Chondrocyte (in vitro differentiated cells): ENCODE measurements at regions not wholly inside any gene's neighbourhood (a gene's known extent, or its start where the extent isn't known, plus 50 kb on each side); places are given as distances from the start of the nearest gene placed in this dataset.

Source experiments
- DNase-seq: peaks from one replicate; pipeline ENCODE4 v3.0.0; 2021; ENCODE audit warnings: mixed read lengths, low spot score
- H3K27ac Mint-ChIP-seq: one replicate; pipeline ENCODE4 v1.8.0; 2021; ENCODE audit warnings: mild to moderate bottlenecking, moderate library complexity, mixed read lengths; ENCODE audit not compliant: unreplicated experiment
- H3K27me3 Mint-ChIP-seq: 2 replicates; pipeline ENCODE4 v1.8.0; 2021; ENCODE audit warnings: low read depth, mixed read lengths
- H3K36me3 Mint-ChIP-seq: 2 replicates; pipeline ENCODE4 v1.8.0; 2021; ENCODE audit warnings: low read depth, mixed read lengths
- H3K4me1 Mint-ChIP-seq: 2 replicates; pipeline ENCODE4 v1.8.0; 2021; ENCODE audit warnings: low read depth, mild to moderate bottlenecking, mixed read lengths
- H3K4me3 Mint-ChIP-seq: one replicate; pipeline ENCODE4 v1.8.0; 2021; ENCODE audit warnings: mild to moderate bottlenecking, moderate library complexity, mixed read lengths; ENCODE audit not compliant: unreplicated experiment
- H3K9me3 Mint-ChIP-seq: 2 replicates; pipeline ENCODE4 v1.8.0; 2021; ENCODE audit warnings: low read depth, mixed read lengths
- TF ChIP-seq, protein P1 (sequence below): fragments of 200-600 bp; sonication (generic); IDR thresholded peaks from 2 replicates; pipeline ENCODE4 v1.5.0; 2021; ENCODE audit warnings: antibody characterized with exemption, mild to moderate bottlenecking, moderate library complexity

DNA sequence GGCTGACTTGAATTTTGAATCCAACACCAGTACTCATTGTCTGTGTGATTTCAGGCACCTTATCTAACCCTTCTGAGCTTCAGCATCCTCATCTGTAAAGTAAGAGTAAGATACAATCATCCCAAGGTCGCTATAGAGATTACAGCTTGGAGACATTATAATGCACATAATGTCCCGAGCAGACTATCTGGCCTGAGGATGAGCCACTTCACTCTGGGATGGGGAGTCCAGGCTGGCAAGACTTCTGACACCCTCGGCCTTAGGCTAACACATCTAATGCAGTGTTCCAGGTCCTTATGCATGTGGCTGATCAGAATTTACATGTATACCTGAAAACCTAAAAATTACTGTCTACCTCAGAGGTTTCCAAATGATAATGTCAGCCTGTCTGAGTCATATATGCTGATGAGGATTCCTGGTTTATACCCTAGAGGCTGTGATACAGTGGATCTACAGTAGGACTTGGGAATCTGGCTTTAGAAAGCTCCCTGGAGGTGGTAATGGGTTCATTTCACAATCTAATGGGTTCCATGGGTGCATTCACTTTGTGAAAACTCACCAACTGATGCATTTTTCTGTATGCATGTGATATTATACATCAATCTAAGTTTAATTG lies 229.0 kb upstream of the SLCO3A1 start:
- Mint-ChIP-seq H3K27me3 (peaks cover 10% of the 10 kb centered on the region), H3K4me1 (no peaks in the 10 kb centered on the region), H3K4me3 (no peak overlapping the region), H3K27ac (no peak overlapping the region), H3K36me3 (no peaks in the 10 kb centered on the region), H3K9me3 (peaks cover 3% of the 10 kb centered on the region)
- DNase-seq, result no peak
- TF ChIP-seq, protein P1, sequence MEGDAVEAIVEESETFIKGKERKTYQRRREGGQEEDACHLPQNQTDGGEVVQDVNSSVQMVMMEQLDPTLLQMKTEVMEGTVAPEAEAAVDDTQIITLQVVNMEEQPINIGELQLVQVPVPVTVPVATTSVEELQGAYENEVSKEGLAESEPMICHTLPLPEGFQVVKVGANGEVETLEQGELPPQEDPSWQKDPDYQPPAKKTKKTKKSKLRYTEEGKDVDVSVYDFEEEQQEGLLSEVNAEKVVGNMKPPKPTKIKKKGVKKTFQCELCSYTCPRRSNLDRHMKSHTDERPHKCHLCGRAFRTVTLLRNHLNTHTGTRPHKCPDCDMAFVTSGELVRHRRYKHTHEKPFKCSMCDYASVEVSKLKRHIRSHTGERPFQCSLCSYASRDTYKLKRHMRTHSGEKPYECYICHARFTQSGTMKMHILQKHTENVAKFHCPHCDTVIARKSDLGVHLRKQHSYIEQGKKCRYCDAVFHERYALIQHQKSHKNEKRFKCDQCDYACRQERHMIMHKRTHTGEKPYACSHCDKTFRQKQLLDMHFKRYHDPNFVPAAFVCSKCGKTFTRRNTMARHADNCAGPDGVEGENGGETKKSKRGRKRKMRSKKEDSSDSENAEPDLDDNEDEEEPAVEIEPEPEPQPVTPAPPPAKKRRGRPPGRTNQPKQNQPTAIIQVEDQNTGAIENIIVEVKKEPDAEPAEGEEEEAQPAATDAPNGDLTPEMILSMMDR, result no peak

DNA sequence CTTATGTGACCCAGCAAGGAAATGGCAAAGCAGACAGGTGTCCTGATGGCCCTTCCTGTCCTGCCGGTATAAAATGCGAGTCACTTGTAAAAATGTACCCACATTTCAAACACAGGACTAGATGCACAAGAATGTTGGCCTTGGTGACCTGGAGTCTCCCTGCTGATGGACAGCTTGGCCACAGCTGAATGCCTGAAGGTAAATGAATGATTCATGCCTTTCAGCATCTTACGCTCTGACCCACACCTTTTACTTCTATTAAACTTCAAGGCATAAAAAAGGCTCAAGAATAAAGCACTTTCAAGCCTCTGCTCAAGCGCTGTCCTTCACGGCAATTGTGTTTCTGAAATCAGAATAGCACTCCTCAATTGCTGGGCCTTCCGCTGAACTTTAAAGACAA lies 228.0 kb upstream of the SLCO3A1 start:
- no peak for DNase-seq
- Mint-ChIP-seq H3K9me3 (peaks cover 3% of the 10 kb centered on the region), H3K27me3 (peaks cover 8% of the 10 kb centered on the region), H3K4me3 (no peak overlapping the region), H3K4me1 (no peaks in the 10 kb centered on the region), H3K36me3 (no peaks in the 10 kb centered on the region), H3K27ac (no peak overlapping the region)
- TF ChIP-seq, protein P1, result no peak

DNA sequence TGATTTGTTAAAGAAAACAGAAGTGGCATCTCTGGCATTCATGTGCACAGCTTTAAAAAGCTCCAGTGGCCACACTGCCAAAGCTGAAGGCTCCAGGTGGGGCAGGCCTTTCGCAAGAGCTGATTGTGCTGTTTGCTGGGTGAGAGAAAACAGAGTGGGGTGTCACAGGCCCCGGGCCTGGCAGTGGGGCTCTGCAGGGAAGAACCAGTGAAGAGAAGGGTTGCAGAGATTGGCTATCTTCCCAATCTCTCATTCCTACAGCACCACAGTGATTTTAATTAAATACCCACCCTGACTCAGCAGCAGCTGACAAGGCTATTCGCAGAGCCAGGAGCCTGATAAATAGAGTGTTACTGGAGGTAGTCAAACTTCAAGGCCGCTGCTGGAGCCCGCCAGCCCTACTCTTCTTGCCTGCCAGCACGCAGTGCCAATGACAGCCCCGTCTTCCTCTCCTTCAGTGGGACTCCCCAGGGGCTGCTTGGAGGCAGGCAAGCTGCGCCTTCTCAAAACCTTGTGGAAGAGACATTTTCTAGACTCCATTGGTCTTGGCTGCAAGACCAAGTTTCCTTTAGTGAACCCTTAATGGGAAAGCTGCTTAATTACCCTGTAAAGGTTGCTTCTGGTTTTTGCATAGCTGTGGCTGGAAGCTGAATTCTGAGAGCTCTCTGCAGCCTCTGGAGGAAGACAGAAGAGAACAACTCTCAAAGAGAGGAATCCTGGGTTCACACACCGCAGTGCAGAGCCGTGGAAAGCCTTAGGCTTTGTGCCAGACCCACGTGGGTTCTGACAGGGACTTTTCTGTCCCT lies 225.8 kb upstream of the SLCO3A1 start:
- Mint-ChIP-seq H3K4me3 (no peak overlapping the region), H3K27me3 (no peaks in the 10 kb centered on the region), H3K9me3 (peaks cover 3% of the 10 kb centered on the region), H3K36me3 (no peaks in the 10 kb centered on the region), H3K27ac (no peak overlapping the region), H3K4me1 (no peaks in the 10 kb centered on the region)
- no peak for DNase-seq
- TF ChIP-seq, protein P1, result no peak

DNA sequence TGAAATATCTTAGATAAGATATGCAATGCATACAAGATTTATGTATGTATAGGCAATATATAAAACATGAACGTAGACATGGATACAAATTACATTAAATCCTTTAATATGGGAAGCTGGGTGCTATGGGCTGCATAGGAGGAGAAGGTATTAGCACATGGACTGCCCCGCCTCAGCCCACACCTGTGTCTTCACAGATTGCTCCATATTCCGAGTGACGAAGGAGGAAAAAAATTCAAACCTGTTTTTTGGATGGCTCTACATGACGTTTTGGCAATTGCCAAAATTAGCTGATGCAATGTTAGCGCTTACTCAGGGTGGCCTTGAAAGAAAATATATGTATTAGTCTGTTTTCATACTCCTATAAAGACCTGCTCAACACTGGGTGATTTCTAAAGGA lies 223.4 kb upstream of the SLCO3A1 start:
- Mint-ChIP-seq H3K4me1 (no peaks in the 10 kb centered on the region), H3K27me3 (no peaks in the 10 kb centered on the region), H3K36me3 (no peaks in the 10 kb centered on the region), H3K27ac (no peak overlapping the region), H3K9me3 (peaks cover 3% of the 10 kb centered on the region), H3K4me3 (no peak overlapping the region)
- TF ChIP-seq, protein P1, result no peak
- no peak for DNase-seq

DNA sequence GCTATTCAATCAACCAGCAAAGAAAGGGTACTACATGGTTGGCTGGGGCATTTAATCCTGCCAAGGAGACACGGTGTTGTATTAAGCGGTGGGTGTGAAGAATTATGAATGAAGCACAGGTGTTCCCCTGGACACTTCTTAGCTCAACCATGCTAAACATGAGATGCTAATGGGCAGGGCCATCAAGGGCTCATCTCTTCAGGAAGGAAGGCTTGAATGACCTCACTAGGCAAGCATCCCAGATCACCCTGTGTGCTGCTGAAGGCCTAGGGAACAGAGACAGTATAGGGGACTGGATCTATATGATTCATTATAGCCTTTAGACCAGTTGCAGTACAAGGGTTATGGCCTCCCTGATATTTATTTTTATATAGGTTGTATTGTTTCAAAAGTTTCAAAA lies 221.3 kb upstream of the SLCO3A1 start:
- H3K4me1 Mint-ChIP-seq, result no peaks in the 10 kb centered on the region
- H3K36me3 Mint-ChIP-seq, result no peaks in the 10 kb centered on the region
- no peak for DNase-seq
- TF ChIP-seq, protein P1, result no peak
- H3K9me3 Mint-ChIP-seq, result peaks cover 4% of the 10 kb centered on the region
- no peak overlapping the region for H3K4me3 Mint-ChIP-seq
- no peaks in the 10 kb centered on the region for H3K27me3 Mint-ChIP-seq
- H3K27ac Mint-ChIP-seq, result no peak overlapping the region
